Activated CD4-positive, alpha-beta T cell treated with anti-CD3 and anti-CD28 coated beads for 1 hour (primary cell): ENCODE measurements at regions not wholly inside any gene's neighbourhood (a gene's known extent, or its start where the extent isn't known, plus 50 kb on each side); places are given as distances from the start of the nearest gene placed in this dataset.
"Not testable (repeated sequence)": the region's sequence is repeated elsewhere in the genome, so short reads cannot be mapped to it uniquely, and the experiment has no call there.

Source experiments
- DNase-seq: peaks from one replicate; pipeline ENCODE4 v3.0.0-alpha.2; 2020

GRCh38 chr7:3094701-3095445, 51.2 kb upstream of the CARD11 start:
- peak; percentile 22 for DNase-seq

DNA sequence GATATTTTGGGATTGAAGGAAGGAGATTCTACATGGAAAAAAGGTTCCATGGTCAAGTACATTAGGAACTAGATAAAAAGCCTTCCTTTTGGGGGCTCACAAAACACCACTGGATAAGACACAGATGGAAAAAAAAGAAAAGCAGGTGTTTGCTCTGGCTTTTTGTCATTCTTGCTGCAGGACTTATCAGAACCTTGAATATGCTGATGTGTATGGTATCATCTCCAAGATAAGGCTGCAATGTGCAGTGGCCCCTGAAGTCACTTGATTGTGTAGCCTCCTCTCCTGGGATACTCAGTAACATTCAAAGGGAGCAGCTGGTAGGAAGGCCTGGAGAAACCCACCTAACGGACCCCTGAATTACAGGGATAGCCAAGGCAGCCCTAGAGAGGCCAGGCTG, 54.1 kb upstream of the CARD11 start:
- DNase-seq = no peak

GRCh38 chr7:3102159-3102558, 58.5 kb upstream of the CARD11 start:
- DNase-seq = no peak

DNA sequence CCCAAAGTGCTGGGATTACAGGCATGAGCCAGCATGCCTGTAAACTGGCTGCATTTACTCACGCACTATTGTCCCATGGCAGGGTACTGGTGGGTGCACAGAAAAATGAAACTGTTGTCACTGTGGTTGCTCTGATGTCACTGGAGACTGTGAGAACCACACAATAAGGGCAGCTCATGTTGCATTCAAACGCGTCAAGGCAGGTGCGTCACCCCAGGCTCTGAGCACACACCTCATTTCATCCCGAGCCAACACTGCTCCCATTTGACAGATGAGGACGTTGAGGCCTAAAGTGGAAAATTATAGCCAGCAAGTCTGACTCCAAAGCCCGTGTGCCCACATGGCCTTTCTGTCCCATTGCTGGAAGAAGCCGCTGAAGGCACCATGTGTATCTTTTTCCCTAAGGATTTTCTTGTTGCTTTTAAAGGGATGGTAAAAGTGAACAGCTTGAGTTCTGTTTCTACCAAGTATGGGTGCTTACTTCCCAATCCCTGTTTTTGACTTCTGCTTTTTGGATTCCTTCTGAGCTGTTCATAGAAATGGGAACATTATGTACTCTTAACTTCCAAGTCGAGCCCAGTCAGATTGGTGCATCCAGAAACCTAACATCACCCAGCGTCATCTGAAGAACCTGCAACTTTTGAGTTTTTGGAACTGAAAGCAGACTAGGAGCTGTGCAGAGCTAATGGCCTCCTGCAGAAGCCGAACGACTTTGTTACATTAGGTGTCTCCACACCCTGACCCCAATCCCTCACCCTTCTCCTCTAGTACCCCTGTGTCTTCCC, 60.1 kb upstream of the CARD11 start:
- no peak for DNase-seq

GRCh38 chr7:3105856-3106255, 62.2 kb upstream of the CARD11 start:
- no peak for DNase-seq

- DNase-seq = no peak
These were observed 62.7 kb upstream of the CARD11 start for GRCh38 chr7:3106361-3106826.

GRCh38 chr7:3107228-3107763, 63.6 kb upstream of the CARD11 start:
- no peak for DNase-seq

- no peak for DNase-seq
These were observed 64.4 kb upstream of the CARD11 start for GRCh38 chr7:3107889-3108570.

- no peak for DNase-seq
These were observed 65.7 kb upstream of the CARD11 start for GRCh38 chr7:3109311-3109915.

- no peak for DNase-seq
These were observed 68.9 kb upstream of the CARD11 start for GRCh38 chr7:3112479-3113134.

- no peak for DNase-seq
These were observed 71.2 kb upstream of the CARD11 start for GRCh38 chr7:3114917-3115316.

DNA sequence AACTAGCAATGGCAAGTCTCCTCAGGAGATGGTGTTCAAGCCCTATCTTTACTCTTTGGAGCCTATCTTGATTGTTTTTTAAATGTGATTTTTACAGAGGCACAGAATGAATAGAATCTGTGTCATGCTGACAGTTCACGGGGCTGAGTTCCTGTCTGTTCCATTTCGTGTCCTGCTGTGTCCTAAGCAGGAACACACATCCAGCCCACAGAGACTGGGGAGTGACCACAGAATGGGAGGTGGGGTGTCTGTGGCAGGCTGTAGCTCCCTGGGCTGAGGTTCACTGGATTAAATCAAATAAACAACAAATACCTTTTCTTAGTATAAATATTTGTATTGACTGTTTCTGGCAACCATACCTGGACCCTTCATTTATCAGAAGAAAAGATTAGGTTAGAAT, 73.4 kb upstream of the CARD11 start:
- no peak for DNase-seq

DNA sequence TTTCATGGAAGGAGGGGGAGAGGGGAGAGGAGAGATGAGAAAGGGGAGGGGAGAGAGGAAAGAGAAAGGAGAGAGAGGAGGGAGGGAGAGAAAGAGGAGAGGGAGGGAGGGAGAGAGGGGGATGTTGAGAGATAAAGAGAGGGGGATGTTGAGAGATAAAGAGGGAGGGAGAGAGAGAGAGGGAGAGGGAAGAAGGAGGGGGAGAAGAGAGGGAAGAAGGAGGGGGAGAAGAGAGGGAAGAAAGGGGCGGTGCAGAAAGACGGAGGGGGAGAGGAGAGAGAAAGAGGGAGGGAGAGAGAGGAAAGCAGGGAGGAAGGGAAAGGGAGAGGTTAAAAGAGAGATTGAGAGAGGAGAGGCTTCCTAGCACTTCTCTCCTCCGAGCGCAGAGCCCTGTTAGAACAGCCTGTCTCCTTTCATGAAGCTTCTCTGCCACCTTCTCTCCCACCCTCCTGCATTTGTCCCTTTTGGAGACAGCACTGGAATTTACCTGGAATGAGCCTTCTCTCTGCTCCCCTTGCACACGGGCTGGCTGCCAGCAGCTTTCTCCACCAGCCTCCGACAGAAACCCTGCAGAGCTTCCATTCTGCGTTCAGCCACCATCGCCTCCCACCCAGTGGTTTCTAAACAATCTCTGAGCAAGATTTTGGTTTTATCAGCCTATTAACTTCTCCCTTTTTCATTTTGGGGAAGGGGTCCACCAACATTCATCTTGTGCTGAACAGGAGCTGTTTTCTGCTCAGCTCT, 74.0 kb upstream of the CARD11 start:
- DNase-seq = no peak

GRCh38 chr7:3119352-3119927, 75.8 kb upstream of the CARD11 start:
- not testable (repeated sequence) for DNase-seq

GRCh38 chr7:3119963-3120362, 76.3 kb upstream of the CARD11 start:
- no peak for DNase-seq

DNA sequence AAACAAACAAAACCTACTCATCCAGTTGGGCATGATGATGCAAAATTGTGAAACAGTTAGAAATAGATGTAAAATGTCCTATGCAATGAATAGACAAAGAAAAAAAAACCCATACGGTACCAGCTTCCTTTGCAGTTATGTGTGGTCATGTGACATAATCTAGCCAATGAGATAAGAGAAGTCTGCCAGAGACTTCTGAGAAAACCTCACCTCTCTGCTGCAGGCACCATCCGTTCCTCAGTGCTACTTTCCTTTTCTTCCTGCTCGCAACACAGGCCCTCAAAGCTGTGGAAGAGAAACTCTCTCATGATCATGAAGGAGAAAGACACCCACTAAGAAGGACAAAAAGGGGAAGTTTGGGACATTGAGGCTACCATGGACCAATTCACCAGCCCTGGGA, 76.8 kb upstream of the CARD11 start:
- DNase-seq = no peak

DNA sequence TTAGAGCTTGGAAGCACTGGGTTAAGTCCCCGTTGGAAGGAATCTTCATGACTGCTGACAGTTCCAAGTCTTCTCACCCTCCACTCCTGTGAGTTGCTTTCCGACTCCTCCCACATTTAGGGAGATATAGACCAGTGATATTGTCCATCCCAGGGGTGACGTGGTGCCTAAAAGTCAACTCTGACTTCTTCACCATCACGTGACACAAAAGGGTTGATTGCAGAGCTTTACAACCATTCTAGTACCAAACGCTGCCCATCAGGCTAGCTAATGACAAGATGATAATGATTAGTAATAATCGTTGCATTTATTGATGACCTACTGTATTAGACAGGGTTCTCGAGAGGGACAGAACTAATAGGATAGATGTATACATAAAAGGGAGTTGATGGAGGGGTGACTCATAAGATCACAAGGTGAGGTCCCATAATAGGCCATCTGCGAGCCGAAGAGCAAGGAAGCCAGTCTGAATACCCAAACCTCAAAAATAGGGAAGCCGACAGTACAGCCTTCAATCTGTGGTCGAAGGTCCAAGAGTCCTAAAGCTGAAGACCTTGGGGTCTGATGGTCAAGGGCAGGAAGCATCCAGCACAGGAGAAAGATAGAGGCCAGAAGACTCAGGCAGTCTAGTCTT, 85.3 kb upstream of the CARD11 start:
- DNase-seq = no peak

DNA sequence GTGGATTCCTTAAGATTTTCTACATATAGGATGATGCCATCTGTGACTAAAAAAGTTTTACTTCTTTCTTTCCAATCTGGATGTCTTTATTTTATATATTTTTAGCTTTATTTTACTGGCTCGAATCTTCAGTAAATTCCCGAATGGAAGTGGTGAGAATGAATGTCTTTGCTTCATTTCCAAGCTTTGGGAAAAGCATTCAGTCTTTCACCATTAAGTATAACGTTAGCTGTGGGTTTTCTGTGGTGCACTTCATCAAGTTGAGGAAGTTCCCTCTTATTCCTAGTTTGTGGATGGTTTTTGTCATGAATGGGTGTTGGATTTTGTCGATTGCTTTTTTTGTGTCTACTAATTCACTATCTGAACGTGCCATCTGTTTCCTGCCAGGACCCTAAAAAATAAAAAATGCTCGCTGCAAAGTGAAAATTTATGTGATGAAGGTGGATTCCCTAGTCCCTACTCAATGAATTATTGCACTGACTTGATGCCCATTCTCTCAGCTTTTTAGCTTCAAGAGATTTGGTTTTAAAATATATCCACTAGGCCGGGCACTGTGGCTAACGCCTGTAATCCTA, 90.2 kb upstream of the CARD11 start:
- no peak for DNase-seq

GRCh38 chr7:3134745-3135144, 91.1 kb upstream of the CARD11 start:
- no peak for DNase-seq

GRCh38 chr7:3135626-3136025, 92.0 kb upstream of the CARD11 start:
- DNase-seq = no peak
